ENCODE measurements at regions not wholly inside any gene's neighbourhood (a gene's known extent, or its start where the extent isn't known, plus 50 kb on each side); places are given as distances from the start of the nearest gene placed in this dataset.

GRCh38 chr6:74782346-74782745, 423.5 kb downstream of the COL12A1 start:
- no peaks in the 10 kb centered on the region for H4K20me1 ChIP-seq (ENCODE audit: insufficient read depth, low read length)

GRCh38 chr6:74780831-74781230, 425.0 kb downstream of the COL12A1 start:
- Histone ChIP-seq H3K4me2 (ENCODE audit: insufficient read depth, low read length) (no peak overlapping the region), H3K4me1 (ENCODE audit: insufficient read depth, low read length) (no peaks in the 10 kb centered on the region), H3K27me3 (ENCODE audit: insufficient read depth, low read length, poor library complexity) (no peaks in the 10 kb centered on the region), H2AFZ (ENCODE audit: low read depth, low read length) (no peak overlapping the region), H3K9ac (ENCODE audit: low read depth, low read length) (no peak overlapping the region), H3K27ac (ENCODE audit: low read length) (no peak overlapping the region), H3K9me3 (ENCODE audit: insufficient read depth, low read length, severe bottlenecking) (no peaks in the 10 kb centered on the region), H3K36me3 (ENCODE audit: insufficient read depth, low read length) (no peaks in the 10 kb centered on the region), H3K4me3 (ENCODE audit: low read depth in 1 of 2, low read length in 2 of 2) (no peak overlapping the region), H3K79me2 (ENCODE audit: insufficient read depth, low read length) (no peaks in the 10 kb centered on the region), H4K20me1 (ENCODE audit: insufficient read depth, low read length) (no peaks in the 10 kb centered on the region)
- TF ChIP-seq EZH2 (IDR thresholded peaks at IDR 0.05; ENCODE audit: borderline replicate concordance, low read depth, low read length, severe bottlenecking): no peak
- TF ChIP-seq CTCF (IDR thresholded peaks at IDR 0.05; ENCODE audit: borderline replicate concordance, extremely low read depth, low read length, poor library complexity, severe bottlenecking): no peak
- no peak for DNase-seq
- ATAC-seq (ENCODE audit: insufficient read depth, low read depth): no peak

More at GRCh38 chr6:74782346-74782745, 423.5 kb downstream of the COL12A1 start:
- no peaks in the 10 kb centered on the region for H3K36me3 ChIP-seq (ENCODE audit: insufficient read depth, low read length)
- ATAC-seq (ENCODE audit: insufficient read depth, low read depth) (no peak), DNase-seq (no peak)
- H3K4me2 ChIP-seq (ENCODE audit: insufficient read depth, low read length): no peak overlapping the region
- no peak overlapping the region for H2AFZ ChIP-seq (ENCODE audit: low read depth, low read length)
- H3K27ac ChIP-seq (ENCODE audit: low read length): no peak overlapping the region
- TF ChIP-seq CTCF (IDR thresholded peaks at IDR 0.05; ENCODE audit: borderline replicate concordance, extremely low read depth, low read length, poor library complexity, severe bottlenecking): no peak
- TF ChIP-seq EZH2 (IDR thresholded peaks at IDR 0.05; ENCODE audit: borderline replicate concordance, low read depth, low read length, severe bottlenecking): no peak
- H3K79me2 ChIP-seq (ENCODE audit: insufficient read depth, low read length): no peaks in the 10 kb centered on the region
- H3K27me3 ChIP-seq (ENCODE audit: insufficient read depth, low read length, poor library complexity): no peaks in the 10 kb centered on the region
- H3K4me3 ChIP-seq (ENCODE audit: low read depth in 1 of 2, low read length in 2 of 2): no peak overlapping the region
- H3K9me3 ChIP-seq (ENCODE audit: insufficient read depth, low read length, severe bottlenecking): no peaks in the 10 kb centered on the region
- no peaks in the 10 kb centered on the region for H3K4me1 ChIP-seq (ENCODE audit: insufficient read depth, low read length)
- H3K9ac ChIP-seq (ENCODE audit: low read depth, low read length): no peak overlapping the region

- no peaks in the 10 kb centered on the region for H3K27me3 ChIP-seq (ENCODE audit: insufficient read depth, low read length, poor library complexity)
- no peak for DNase-seq
- no peak for TF ChIP-seq CTCF (IDR thresholded peaks at IDR 0.05; ENCODE audit: borderline replicate concordance, extremely low read depth, low read length, poor library complexity, severe bottlenecking)
- TF ChIP-seq EZH2 (IDR thresholded peaks at IDR 0.05; ENCODE audit: borderline replicate concordance, low read depth, low read length, severe bottlenecking): no peak
- no peaks in the 10 kb centered on the region for H3K36me3 ChIP-seq (ENCODE audit: insufficient read depth, low read length)
- no peak overlapping the region for H2AFZ ChIP-seq (ENCODE audit: low read depth, low read length)
- H3K9me3 ChIP-seq (ENCODE audit: insufficient read depth, low read length, severe bottlenecking): no peaks in the 10 kb centered on the region
- no peak for ATAC-seq (ENCODE audit: insufficient read depth, low read depth)
- no peak overlapping the region for H3K27ac ChIP-seq (ENCODE audit: low read length)
- no peak overlapping the region for H3K4me2 ChIP-seq (ENCODE audit: insufficient read depth, low read length)
- no peaks in the 10 kb centered on the region for H3K4me1 ChIP-seq (ENCODE audit: insufficient read depth, low read length)
- no peaks in the 10 kb centered on the region for H4K20me1 ChIP-seq (ENCODE audit: insufficient read depth, low read length)
- H3K79me2 ChIP-seq (ENCODE audit: insufficient read depth, low read length): no peaks in the 10 kb centered on the region
- no peak overlapping the region for H3K9ac ChIP-seq (ENCODE audit: low read depth, low read length)
- no peak overlapping the region for H3K4me3 ChIP-seq (ENCODE audit: low read depth in 1 of 2, low read length in 2 of 2)
Measured at GRCh38 chr6:74768738-74769137, 437.1 kb downstream of the COL12A1 start.

DNA sequence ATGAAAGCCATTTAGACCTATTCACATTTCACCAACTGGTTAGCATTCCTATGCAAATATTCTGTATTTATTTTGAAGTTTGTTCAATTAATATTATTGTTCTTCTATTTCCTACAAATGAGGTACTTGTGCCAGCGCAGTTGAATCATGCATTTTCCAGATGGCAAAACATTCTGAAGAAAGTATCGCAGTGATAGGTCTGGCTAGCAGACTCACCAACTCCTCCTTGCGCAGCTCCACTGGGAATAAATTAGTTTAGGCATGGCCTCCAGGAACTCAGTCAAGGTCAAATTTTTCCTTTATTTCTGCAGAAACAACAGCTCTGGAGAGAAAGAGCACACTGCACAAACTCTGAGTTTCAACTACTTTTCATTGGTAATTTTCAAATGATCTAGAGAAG, 437.7 kb downstream of the COL12A1 start:
- TF ChIP-seq EZH2 (IDR thresholded peaks at IDR 0.05; ENCODE audit: borderline replicate concordance, low read depth, low read length, severe bottlenecking): no peak
- no peak for TF ChIP-seq CTCF (IDR thresholded peaks at IDR 0.05; ENCODE audit: borderline replicate concordance, extremely low read depth, low read length, poor library complexity, severe bottlenecking)

More for the DNA sequence above, 437.7 kb downstream of the COL12A1 start:
- DNase-seq (no peak), ATAC-seq (ENCODE audit: insufficient read depth, low read depth) (no peak)
- Histone ChIP-seq H3K27me3 (ENCODE audit: insufficient read depth, low read length, poor library complexity) (no peaks in the 10 kb centered on the region), H3K4me1 (ENCODE audit: insufficient read depth, low read length) (no peaks in the 10 kb centered on the region), H3K36me3 (ENCODE audit: insufficient read depth, low read length) (no peaks in the 10 kb centered on the region), H3K9me3 (ENCODE audit: insufficient read depth, low read length, severe bottlenecking) (no peaks in the 10 kb centered on the region), H4K20me1 (ENCODE audit: insufficient read depth, low read length) (no peaks in the 10 kb centered on the region), H3K4me3 (ENCODE audit: low read depth in 1 of 2, low read length in 2 of 2) (no peak overlapping the region), H3K27ac (ENCODE audit: low read length) (no peak overlapping the region), H3K9ac (ENCODE audit: low read depth, low read length) (no peak overlapping the region), H3K4me2 (ENCODE audit: insufficient read depth, low read length) (no peak overlapping the region), H3K79me2 (ENCODE audit: insufficient read depth, low read length) (no peaks in the 10 kb centered on the region), H2AFZ (ENCODE audit: low read depth, low read length) (no peak overlapping the region)
